ENCODE measurements at regions not wholly inside any gene's neighbourhood (a gene's known extent, or its start where the extent isn't known, plus 50 kb on each side); places are given as distances from the start of the nearest gene placed in this dataset.
"Not testable (repeated sequence)": the region's sequence is repeated elsewhere in the genome, so short reads cannot be mapped to it uniquely, and the experiment has no call there.

- DNase-seq: no peak
These were observed 651.9 kb downstream of the CDH9 start for GRCh38 chr5:26386532-26386931.

GRCh38 chr5:26364624-26365023, 673.8 kb downstream of the CDH9 start:
- not testable (repeated sequence) for DNase-seq

GRCh38 chr5:26343801-26344325, 694.5 kb downstream of the CDH9 start:
- DNase-seq: no peak

- DNase-seq: no peak
These were observed 698.8 kb downstream of the CDH9 start for GRCh38 chr5:26339576-26339975.

GRCh38 chr5:26329562-26330189, 708.7 kb downstream of the CDH9 start:
- DNase-seq: no peak

GRCh38 chr5:26326153-26326759, 712.1 kb downstream of the CDH9 start:
- no peak for DNase-seq

GRCh38 chr5:26325432-26325831, 713.0 kb downstream of the CDH9 start:
- not testable (repeated sequence) for DNase-seq

GRCh38 chr5:26324273-26324895, 714.0 kb downstream of the CDH9 start:
- DNase-seq: not testable (repeated sequence)

GRCh38 chr5:26323794-26324193, 714.6 kb downstream of the CDH9 start:
- no peak for DNase-seq

- DNase-seq: no peak
These were observed 717.1 kb downstream of the CDH9 start for GRCh38 chr5:26321278-26321677.

GRCh38 chr5:26310415-26310814, 728.0 kb downstream of the CDH9 start:
- no peak for DNase-seq

GRCh38 chr5:26295541-26295940, 742.8 kb downstream of the CDH9 start:
- no peak for DNase-seq

GRCh38 chr5:26282190-26282589, 756.2 kb downstream of the CDH9 start:
- DNase-seq: no peak

GRCh38 chr5:26278078-26278477, 760.3 kb downstream of the CDH9 start:
- DNase-seq: no peak

- DNase-seq: no peak
These were observed 779.3 kb downstream of the CDH9 start for GRCh38 chr5:26259081-26259480.

GRCh38 chr5:26245321-26245720, 793.1 kb downstream of the CDH9 start:
- DNase-seq: no peak

- DNase-seq: no peak
These were observed 798.8 kb downstream of the CDH9 start for GRCh38 chr5:26239588-26239987.

- no peak for DNase-seq
These were observed 800.9 kb downstream of the CDH9 start for GRCh38 chr5:26237489-26237888.

- DNase-seq: no peak
These were observed 801.5 kb downstream of the CDH9 start for GRCh38 chr5:26236936-26237335.

GRCh38 chr5:26232706-26233105, 805.7 kb downstream of the CDH9 start:
- DNase-seq: no peak

GRCh38 chr5:26231316-26231715, 807.1 kb downstream of the CDH9 start:
- no peak for DNase-seq

GRCh38 chr5:26229848-26230247, 808.5 kb downstream of the CDH9 start:
- no peak for DNase-seq

GRCh38 chr5:26227245-26227644, 811.1 kb downstream of the CDH9 start:
- no peak for DNase-seq

- no peak for DNase-seq
These were observed 833.3 kb downstream of the CDH9 start for GRCh38 chr5:26205121-26205520.

All from occipital lobe (tissue), 1 donor.